Activated CD4-positive, alpha-beta T cell treated with anti-CD3 and anti-CD28 coated beads, Interleukin-2, amount 50 U/mL, for 16 hours (primary cell): ENCODE measurements at regions not wholly inside any gene's neighbourhood (a gene's known extent, or its start where the extent isn't known, plus 50 kb on each side); places are given as distances from the start of the nearest gene placed in this dataset.

ENCODE experiments used
- DNase-seq: peaks from one replicate; pipeline ENCODE4 v3.0.0-alpha.2; 2020

GRCh38 chr10:21167288-21168010 is 270.3 kb upstream of the NEBL start:
- DNase-seq: no peak

GRCh38 chr10:21166557-21167287 is 269.6 kb upstream of the NEBL start:
- no peak for DNase-seq

- DNase-seq: no peak
These were observed 268.4 kb upstream of the NEBL start for GRCh38 chr10:21165489-21165888.

GRCh38 chr10:21164687-21165086 is 267.6 kb upstream of the NEBL start:
- no peak for DNase-seq

- DNase-seq: no peak
These were observed 265.8 kb upstream of the NEBL start for GRCh38 chr10:21162948-21163347.

GRCh38 chr10:21161647-21162046 is 264.5 kb upstream of the NEBL start:
- DNase-seq: no peak

GRCh38 chr10:21161090-21161625 is 264.0 kb upstream of the NEBL start:
- no peak for DNase-seq

- DNase-seq: no peak
These were observed 263.0 kb upstream of the NEBL start for GRCh38 chr10:21160116-21160515.

GRCh38 chr10:21159669-21160068 is 262.6 kb upstream of the NEBL start:
- DNase-seq: no peak

GRCh38 chr10:21158301-21158700 is 261.2 kb upstream of the NEBL start:
- DNase-seq: no peak

- no peak for DNase-seq
These were observed 260.6 kb upstream of the NEBL start for GRCh38 chr10:21157664-21158063.

- no peak for DNase-seq
These were observed 253.1 kb upstream of the NEBL start for GRCh38 chr10:21150166-21150565.

- no peak for DNase-seq
These were observed 249.3 kb upstream of the NEBL start for GRCh38 chr10:21146436-21146789.

GRCh38 chr10:21145751-21146435 is 248.8 kb upstream of the NEBL start:
- DNase-seq: no peak

- no peak for DNase-seq
These were observed 246.9 kb upstream of the NEBL start for GRCh38 chr10:21144047-21144446.

GRCh38 chr10:21141946-21142492 is 244.9 kb upstream of the NEBL start:
- no peak for DNase-seq

GRCh38 chr10:21138769-21139340 is 241.7 kb upstream of the NEBL start:
- no peak for DNase-seq

GRCh38 chr10:21135023-21135931 is 238.2 kb upstream of the NEBL start:
- no peak for DNase-seq

GRCh38 chr10:21134645-21135022 is 237.5 kb upstream of the NEBL start:
- no peak for DNase-seq

GRCh38 chr10:21130683-21131442 is 233.8 kb upstream of the NEBL start:
- no peak for DNase-seq

- DNase-seq: no peak
These were observed 233.0 kb upstream of the NEBL start for GRCh38 chr10:21130108-21130507.
